T-helper 2 cell treated with Interferon-gamma antibody and Interleukin-4, amounts not matched to agents 5 μg/mL and 100 μg/mL, for 36 hours (primary cell): ENCODE measurements at regions not wholly inside any gene's neighbourhood (a gene's known extent, or its start where the extent isn't known, plus 50 kb on each side); places are given as distances from the start of the nearest gene placed in this dataset.

Experiments
- DNase-seq: peaks from one replicate; pipeline ENCODE4 v3.0.0; 2021; ENCODE audit warnings: low spot score
- H3K27ac Mint-ChIP-seq: one replicate; pipeline ENCODE4 v1.8.0; 2021; ENCODE audit warnings: mild to moderate bottlenecking, mixed read lengths
- H3K27me3 Mint-ChIP-seq: one replicate; pipeline ENCODE4 v1.8.0; 2021; ENCODE audit warnings: low read depth, mixed read lengths
- H3K36me3 Mint-ChIP-seq: one replicate; pipeline ENCODE4 v1.8.0; 2021; ENCODE audit warnings: low read depth, mixed read lengths
- H3K4me1 Mint-ChIP-seq: one replicate; pipeline ENCODE4 v1.8.0; 2021; ENCODE audit warnings: low read depth, mixed read lengths
- H3K4me3 Mint-ChIP-seq: one replicate; pipeline ENCODE4 v1.8.0; 2022; ENCODE audit warnings: mild to moderate bottlenecking, moderate library complexity, mixed read lengths
- H3K9me3 Mint-ChIP-seq: one replicate; pipeline ENCODE4 v1.8.0; 2021; ENCODE audit warnings: mixed read lengths

- DNase-seq: no peak
- Mint-ChIP-seq H3K9me3 (no peaks in the 10 kb centered on the region), H3K36me3 (no peaks in the 10 kb centered on the region), H3K4me3 (no peak overlapping the region), H3K27ac (no peak overlapping the region), H3K27me3 (no peaks in the 10 kb centered on the region), H3K4me1 (no peaks in the 10 kb centered on the region)
Observed at GRCh38 chr16:9270941-9271340, 179.5 kb downstream of the HAPSTR1 start.

- Mint-ChIP-seq H3K4me3 (no peak overlapping the region), H3K27ac (no peak overlapping the region), H3K4me1 (no peaks in the 10 kb centered on the region), H3K27me3 (no peaks in the 10 kb centered on the region), H3K36me3 (no peaks in the 10 kb centered on the region), H3K9me3 (no peaks in the 10 kb centered on the region)
- DNase-seq: no peak
Observed at GRCh38 chr16:9271841-9272240, 180.4 kb downstream of the HAPSTR1 start.

- Mint-ChIP-seq H3K27me3 (no peaks in the 10 kb centered on the region), H3K9me3 (no peaks in the 10 kb centered on the region), H3K27ac (no peak overlapping the region), H3K4me3 (no peak overlapping the region), H3K36me3 (no peaks in the 10 kb centered on the region), H3K4me1 (no peaks in the 10 kb centered on the region)
- no peak for DNase-seq
Observed at GRCh38 chr16:9275377-9275776, 183.9 kb downstream of the HAPSTR1 start.

GRCh38 chr16:9275816-9276354 lies 184.4 kb downstream of the HAPSTR1 start:
- H3K36me3 Mint-ChIP-seq: no peaks in the 10 kb centered on the region
- no peaks in the 10 kb centered on the region for H3K4me1 Mint-ChIP-seq
- DNase-seq: no peak
- H3K27me3 Mint-ChIP-seq: no peaks in the 10 kb centered on the region
- no peak overlapping the region for H3K4me3 Mint-ChIP-seq
- H3K9me3 Mint-ChIP-seq: no peaks in the 10 kb centered on the region
- H3K27ac Mint-ChIP-seq: no peak overlapping the region

GRCh38 chr16:9279291-9280068 lies 188.0 kb downstream of the HAPSTR1 start:
- Mint-ChIP-seq H3K27me3 (no peaks in the 10 kb centered on the region), H3K36me3 (no peaks in the 10 kb centered on the region), H3K4me3 (no peak overlapping the region), H3K27ac (no peak overlapping the region), H3K9me3 (no peaks in the 10 kb centered on the region), H3K4me1 (no peaks in the 10 kb centered on the region)
- DNase-seq: no peak

- H3K27ac Mint-ChIP-seq: no peak overlapping the region
- no peaks in the 10 kb centered on the region for H3K36me3 Mint-ChIP-seq
- no peak for DNase-seq
- H3K4me1 Mint-ChIP-seq: no peaks in the 10 kb centered on the region
- H3K9me3 Mint-ChIP-seq: no peaks in the 10 kb centered on the region
- no peaks in the 10 kb centered on the region for H3K27me3 Mint-ChIP-seq
- no peak overlapping the region for H3K4me3 Mint-ChIP-seq
Observed at GRCh38 chr16:9280069-9280466, 188.6 kb downstream of the HAPSTR1 start.

- Mint-ChIP-seq H3K9me3 (no peaks in the 10 kb centered on the region), H3K27ac (no peak overlapping the region), H3K27me3 (no peaks in the 10 kb centered on the region), H3K4me1 (no peaks in the 10 kb centered on the region), H3K4me3 (no peak overlapping the region), H3K36me3 (no peaks in the 10 kb centered on the region)
- no peak for DNase-seq
Observed at GRCh38 chr16:9286930-9287329, 195.5 kb downstream of the HAPSTR1 start.

GRCh38 chr16:9296271-9296590 lies 204.8 kb downstream of the HAPSTR1 start:
- H3K9me3 Mint-ChIP-seq: no peaks in the 10 kb centered on the region
- H3K4me1 Mint-ChIP-seq: no peaks in the 10 kb centered on the region
- no peak overlapping the region for H3K4me3 Mint-ChIP-seq
- H3K27ac Mint-ChIP-seq: no peak overlapping the region
- H3K36me3 Mint-ChIP-seq: no peaks in the 10 kb centered on the region
- DNase-seq: no peak
- no peaks in the 10 kb centered on the region for H3K27me3 Mint-ChIP-seq

- Mint-ChIP-seq H3K4me1 (no peaks in the 10 kb centered on the region), H3K27ac (no peak overlapping the region), H3K9me3 (no peaks in the 10 kb centered on the region), H3K4me3 (no peak overlapping the region), H3K36me3 (no peaks in the 10 kb centered on the region), H3K27me3 (no peaks in the 10 kb centered on the region)
- DNase-seq: no peak
Observed at GRCh38 chr16:9297437-9298113, 206.1 kb downstream of the HAPSTR1 start.

- H3K27ac Mint-ChIP-seq: no peak overlapping the region
- H3K4me1 Mint-ChIP-seq: no peaks in the 10 kb centered on the region
- H3K9me3 Mint-ChIP-seq: no peaks in the 10 kb centered on the region
- no peaks in the 10 kb centered on the region for H3K27me3 Mint-ChIP-seq
- no peak overlapping the region for H3K4me3 Mint-ChIP-seq
- no peak for DNase-seq
- no peaks in the 10 kb centered on the region for H3K36me3 Mint-ChIP-seq
Observed at GRCh38 chr16:9300252-9300651, 208.8 kb downstream of the HAPSTR1 start.

GRCh38 chr16:9302072-9302471 lies 210.6 kb downstream of the HAPSTR1 start:
- DNase-seq: no peak
- H3K27me3 Mint-ChIP-seq: no peaks in the 10 kb centered on the region
- no peaks in the 10 kb centered on the region for H3K4me1 Mint-ChIP-seq
- no peaks in the 10 kb centered on the region for H3K9me3 Mint-ChIP-seq
- H3K27ac Mint-ChIP-seq: no peak overlapping the region
- no peak overlapping the region for H3K4me3 Mint-ChIP-seq
- no peaks in the 10 kb centered on the region for H3K36me3 Mint-ChIP-seq

GRCh38 chr16:9306753-9307152 lies 215.3 kb downstream of the HAPSTR1 start:
- no peak overlapping the region for H3K4me3 Mint-ChIP-seq
- no peak for DNase-seq
- no peaks in the 10 kb centered on the region for H3K9me3 Mint-ChIP-seq
- H3K27ac Mint-ChIP-seq: no peak overlapping the region
- no peaks in the 10 kb centered on the region for H3K4me1 Mint-ChIP-seq
- no peaks in the 10 kb centered on the region for H3K27me3 Mint-ChIP-seq
- no peaks in the 10 kb centered on the region for H3K36me3 Mint-ChIP-seq

- Mint-ChIP-seq H3K27me3 (no peaks in the 10 kb centered on the region), H3K4me3 (no peak overlapping the region), H3K27ac (no peak overlapping the region), H3K4me1 (no peaks in the 10 kb centered on the region), H3K36me3 (no peaks in the 10 kb centered on the region), H3K9me3 (no peaks in the 10 kb centered on the region)
- DNase-seq: no peak
Observed at GRCh38 chr16:9307446-9307845, 216.0 kb downstream of the HAPSTR1 start.

- Mint-ChIP-seq H3K27ac (no peak overlapping the region), H3K36me3 (no peaks in the 10 kb centered on the region), H3K4me3 (no peak overlapping the region)
Observed at GRCh38 chr16:9308356-9308801, 216.9 kb downstream of the HAPSTR1 start.

More at GRCh38 chr16:9308356-9308801, 216.9 kb downstream of the HAPSTR1 start:
- Mint-ChIP-seq H3K27me3 (no peaks in the 10 kb centered on the region), H3K4me1 (no peaks in the 10 kb centered on the region), H3K9me3 (no peaks in the 10 kb centered on the region)
- no peak for DNase-seq
